Stimulated activated naive CD8-positive, alpha-beta T cell treated with anti-CD3 and anti-CD28 coated beads, Interleukin-15, Interleukin-2, amounts not matched to agents 100 U/mL and 50 U/mL, for 24 hours (primary cell): ENCODE measurements at regions not wholly inside any gene's neighbourhood (a gene's known extent, or its start where the extent isn't known, plus 50 kb on each side); places are given as distances from the start of the nearest gene placed in this dataset.

Source experiments
- ATAC-seq: fragments of 150-1000 bp; cut with Tn5 transposase; one replicate; pipeline ENCODE4 v1.10.0; 2021
- DNase-seq: peaks from one replicate; pipeline ENCODE4 v3.0.0; 2021

GRCh38 chr5:8848997-8849594 lies 696.8 kb downstream of the SEMA5A start:
- DNase-seq: no peak
- ATAC-seq: no peak

- DNase-seq (no peak), ATAC-seq (no peak)
Measured at GRCh38 chr5:8851101-8851500, 694.8 kb downstream of the SEMA5A start.

GRCh38 chr5:8857051-8857450 lies 688.8 kb downstream of the SEMA5A start:
- ATAC-seq (no peak), DNase-seq (no peak)

- DNase-seq (no peak), ATAC-seq (no peak)
Measured at GRCh38 chr5:8861764-8862163, 684.1 kb downstream of the SEMA5A start.

GRCh38 chr5:8864053-8864452 lies 681.8 kb downstream of the SEMA5A start:
- ATAC-seq: no peak
- no peak for DNase-seq

GRCh38 chr5:8865266-8865665 lies 680.6 kb downstream of the SEMA5A start:
- DNase-seq (no peak), ATAC-seq (no peak)

- no peak for DNase-seq
- no peak for ATAC-seq
Measured at GRCh38 chr5:8865686-8866374, 680.0 kb downstream of the SEMA5A start.

GRCh38 chr5:8868283-8868682 lies 677.6 kb downstream of the SEMA5A start:
- DNase-seq (no peak), ATAC-seq (no peak)

GRCh38 chr5:8869932-8870331 lies 675.9 kb downstream of the SEMA5A start:
- DNase-seq (no peak), ATAC-seq (no peak)

- DNase-seq (no peak), ATAC-seq (no peak)
Measured at GRCh38 chr5:8870349-8870958, 675.4 kb downstream of the SEMA5A start.

- DNase-seq (no peak), ATAC-seq (no peak)
Measured at GRCh38 chr5:8870959-8871355, 674.9 kb downstream of the SEMA5A start.

GRCh38 chr5:8871446-8871845 lies 674.4 kb downstream of the SEMA5A start:
- ATAC-seq: no peak
- no peak for DNase-seq

- no peak for DNase-seq
- ATAC-seq: no peak
Measured at GRCh38 chr5:8875722-8876121, 670.2 kb downstream of the SEMA5A start.

GRCh38 chr5:8879248-8879647 lies 666.6 kb downstream of the SEMA5A start:
- ATAC-seq (no peak), DNase-seq (no peak)

- no peak for ATAC-seq
- no peak for DNase-seq
Measured at GRCh38 chr5:8884029-8884428, 661.8 kb downstream of the SEMA5A start.

- ATAC-seq: no peak
- no peak for DNase-seq
Measured at GRCh38 chr5:8892926-8893325, 652.9 kb downstream of the SEMA5A start.

GRCh38 chr5:8894031-8894430 lies 651.8 kb downstream of the SEMA5A start:
- DNase-seq (no peak), ATAC-seq (no peak)

- DNase-seq (no peak), ATAC-seq (no peak)
Measured at GRCh38 chr5:8895062-8895461, 650.8 kb downstream of the SEMA5A start.

GRCh38 chr5:8895599-8895998 lies 650.3 kb downstream of the SEMA5A start:
- DNase-seq (no peak), ATAC-seq (no peak)

- DNase-seq: no peak
- no peak for ATAC-seq
Measured at GRCh38 chr5:8897316-8897715, 648.6 kb downstream of the SEMA5A start.

- no peak for DNase-seq
- no peak for ATAC-seq
Measured at GRCh38 chr5:8905021-8905420, 640.9 kb downstream of the SEMA5A start.

- DNase-seq (no peak), ATAC-seq (no peak)
Measured at GRCh38 chr5:8906303-8906967, 639.4 kb downstream of the SEMA5A start.

GRCh38 chr5:8907168-8907868 lies 638.6 kb downstream of the SEMA5A start:
- DNase-seq: no peak
- no peak for ATAC-seq
